Liver (tissue), 8 donors: ENCODE measurements at regions not wholly inside any gene's neighbourhood (a gene's known extent, or its start where the extent isn't known, plus 50 kb on each side); places are given as distances from the start of the nearest gene placed in this dataset.
A peak's percentile ranks its signal among the peaks of the same experiment; 100 is the strongest.

Experiments
- DNase-seq: peaks from one replicate; pipeline ENCODE4 v3.0.0-alpha.2; 2017; ENCODE audit warnings: low spot score
- H3K27ac ChIP-seq, 2 donors: one replicate each; pipeline ENCODE4 v1.7.0; 2013; ENCODE audit warnings: inconsistent platforms in 2 of 2, low read length in 2 of 2, control low read depth in 1 of 2, low read depth in 1 of 2, mild to moderate bottlenecking in 1 of 2
- H3K27me3 ChIP-seq, 4 donors: one replicate each; pipeline versions ENCODE4 v1.6.1 to v1.7.0; 2013; ENCODE audit warnings: low read length in 3 of 4, inconsistent platforms in 1 of 4, mild to moderate bottlenecking in 1 of 4, moderate library complexity in 1 of 4; ENCODE audit not compliant: control insufficient read depth in 4 of 4, insufficient read depth in 4 of 4
- H3K36me3 ChIP-seq, 4 donors: one replicate each; pipeline versions ENCODE4 v1.6.1 to v1.7.0; 2013; ENCODE audit warnings: low read length in 3 of 4, mild to moderate bottlenecking in 3 of 4, low read depth in 1 of 4, moderate library complexity in 1 of 4; ENCODE audit not compliant: control insufficient read depth in 4 of 4, insufficient read depth in 3 of 4
- H3K4me1 ChIP-seq, 4 donors: one replicate each; pipeline versions ENCODE4 v1.6.1 to v1.7.0; 2013; ENCODE audit warnings: low read length in 3 of 4, mild to moderate bottlenecking in 3 of 4, moderate library complexity in 1 of 4; ENCODE audit not compliant: control insufficient read depth in 4 of 4, insufficient read depth in 4 of 4
- H3K4me3 ChIP-seq, 3 donors: one replicate each; pipeline versions ENCODE4 v1.6.1 to v1.7.0; 2013; ENCODE audit warnings: low read length in 3 of 3, control low read depth in 1 of 3, low read depth in 1 of 3, mild to moderate bottlenecking in 1 of 3
- H3K9ac ChIP-seq, 2 donors: one replicate each; pipeline ENCODE4 v1.7.0; 2013; ENCODE audit warnings: low read length in 2 of 2, mild to moderate bottlenecking in 2 of 2, moderate library complexity in 2 of 2, control low read depth in 1 of 2, low read depth in 1 of 2
- H3K9me3 ChIP-seq, 4 donors: one replicate each; pipeline versions ENCODE4 v1.6.1 to v1.7.0; 2013; ENCODE audit warnings: low read length in 3 of 4; ENCODE audit not compliant: control insufficient read depth in 4 of 4
- EGR1 ChIP-seq, 2 donors: IDR thresholded peaks; 2 replicates each; pipeline ENCODE4 v1.6.1; 2016 to 2018; ENCODE audit warnings: antibody characterized with exemption in 2 of 2, low read depth in 2 of 2
- FOXA1 ChIP-seq: IDR thresholded peaks from 2 replicates; pipeline ENCODE4 v1.6.1; 2016; ENCODE audit warnings: antibody characterized with exemption
- FOXA2 ChIP-seq: IDR thresholded peaks from 2 replicates; pipeline ENCODE4 v1.6.1; 2016; ENCODE audit warnings: antibody characterized with exemption
- GABPA ChIP-seq, 2 donors: IDR thresholded peaks in 1 of 2; conservative IDR thresholded peaks in 1 of 2; 2 replicates each; pipeline ENCODE4 v1.6.1; 2016; ENCODE audit warnings: antibody characterized with exemption in 2 of 2, mild to moderate bottlenecking in 1 of 2, moderate library complexity in 1 of 2
- HNF4A ChIP-seq, 2 donors: conservative IDR thresholded peaks; 2 replicates each; pipeline ENCODE4 v1.6.1; 2016; ENCODE audit warnings: antibody characterized with exemption in 2 of 2, mild to moderate bottlenecking in 2 of 2
- HNF4G ChIP-seq: IDR thresholded peaks from 2 replicates; pipeline ENCODE4 v1.6.1; 2016; ENCODE audit warnings: antibody characterized with exemption
- MAX ChIP-seq: IDR thresholded peaks from 2 replicates; pipeline ENCODE4 v1.6.1; 2016; ENCODE audit warnings: antibody characterized with exemption
- NR2F2 ChIP-seq: IDR thresholded peaks from 2 replicates; pipeline ENCODE4 v1.6.1; 2016; ENCODE audit warnings: antibody characterized with exemption
- RAD21 ChIP-seq, 2 donors: IDR thresholded peaks; 2 replicates each; pipeline ENCODE4 v1.6.1; 2016; ENCODE audit warnings: antibody characterized with exemption in 2 of 2, mild to moderate bottlenecking in 2 of 2
- RXRA ChIP-seq, 2 donors: IDR thresholded peaks; 2 replicates each; pipeline ENCODE4 v1.6.1; 2017 to 2018; ENCODE audit warnings: antibody characterized with exemption in 2 of 2, mild to moderate bottlenecking in 1 of 2
- SP1 ChIP-seq: IDR thresholded peaks from 2 replicates; pipeline ENCODE4 v1.6.1; 2018; ENCODE audit warnings: antibody characterized with exemption, mild to moderate bottlenecking
- YY1 ChIP-seq: IDR thresholded peaks from 2 replicates; pipeline ENCODE4 v1.6.1; 2016; ENCODE audit warnings: antibody characterized with exemption, mild to moderate bottlenecking
- WGBS: extraction: QIAGEN DNeasy Blood & Tissue Kit; methylation state at CpG from one replicate; pipeline ENCODE4 v1.1.7; 2013; 5-methylcytosine and 5-hydroxymethylcytosine counted together
- TF ChIP-seq, protein P1 (sequence below): fragments of 150-350 bp; IDR thresholded peaks from 2 replicates; pipeline ENCODE4 v1.5.1; 2017; ENCODE audit warnings: improper control_type of control experiment, low read depth, low read length; ENCODE audit not compliant: missing input control
- donor health status: healthy.
- donor health status: healthy.
- donor health status: healthy.
- donor health status: healthy.
- donor health status: healthy.

- H3K9ac ChIP-seq, result no peak overlapping the region
Observed at GRCh38 chr7:106420210-106420609, 135.4 kb upstream of the NAMPT start.

DNA sequence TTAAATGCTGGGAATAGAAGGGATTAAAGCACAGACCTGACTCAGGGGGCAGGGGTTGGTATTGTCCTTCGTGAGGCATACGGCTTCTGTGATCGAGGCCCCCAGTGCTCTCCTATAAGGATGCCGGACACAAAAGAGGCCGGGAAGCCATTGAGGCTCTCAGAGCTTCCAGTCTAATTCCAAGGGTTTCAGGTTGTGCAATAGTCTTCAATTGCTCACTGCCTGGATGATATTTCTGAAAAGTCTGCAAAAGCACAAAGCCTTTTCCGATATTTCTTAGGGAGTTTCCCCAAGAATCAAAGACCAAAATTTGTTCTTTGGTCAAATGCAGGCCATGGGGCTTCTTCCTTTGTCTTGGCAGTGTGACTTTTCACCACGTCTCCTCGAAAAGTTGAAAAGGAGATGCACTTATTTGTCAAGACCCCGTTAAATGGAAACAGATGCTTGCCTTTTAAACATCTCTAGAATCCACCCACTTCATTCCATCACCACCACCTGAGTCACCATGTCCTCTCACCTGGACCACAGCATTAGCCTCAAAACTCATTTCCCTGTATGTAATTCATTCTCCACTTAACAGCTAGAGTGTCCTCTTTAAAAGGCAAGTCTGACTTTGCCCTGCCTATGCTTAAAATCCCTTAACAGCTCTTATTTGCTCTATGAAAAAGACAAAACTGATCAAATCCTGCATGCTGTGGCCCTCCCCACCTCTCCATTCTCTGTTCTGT is 134.8 kb upstream of the NAMPT start:
- Histone ChIP-seq H3K9ac (no peak overlapping the region), H3K27ac (no peak overlapping the region), H3K27me3 (no peaks in the 10 kb centered on the region), H3K9me3 (no peaks in the 10 kb centered on the region), H3K4me1 (peaks cover 7 to 27% (median 11%) of the 10 kb centered on the region in 4 donors), H3K4me3 (no peak overlapping the region), H3K36me3 (no peaks in the 10 kb centered on the region)
- no peak for DNase-seq
- TF ChIP-seq RXRA (IDR thresholded peaks at IDR 0.05), result no peak
- WGBS, result 97% methylated on average over 9 of the region's 9 CpGs

More at GRCh38 chr7:106420210-106420609, 135.4 kb upstream of the NAMPT start:
- no peaks in the 10 kb centered on the region for H3K27me3 ChIP-seq
- H3K36me3 ChIP-seq, result no peaks in the 10 kb centered on the region
- no peak overlapping the region for H3K4me3 ChIP-seq
- H3K27ac ChIP-seq, result peak overlapping the region in 1 of 2 donors; percentile 84
- no peaks in the 10 kb centered on the region for H3K9me3 ChIP-seq
- DNase-seq, result no peak
- H3K4me1 ChIP-seq, result peaks cover 7 to 28% (median 10%) of the 10 kb centered on the region in 4 donors
- TF ChIP-seq RAD21 (IDR thresholded peaks at IDR 0.05) (no peak), RXRA (IDR thresholded peaks at IDR 0.05) (no peak), YY1 (no peak), HNF4G (no peak), FOXA2 (no peak), NR2F2 (no peak), EGR1 (IDR thresholded peaks at IDR 0.05; ENCODE audit: low read depth in 2 of 2) (no peak), HNF4A (conservative IDR thresholded peaks at IDR 0.05) (no peak), FOXA1 (no peak), SP1 (no peak)
- WGBS, result 93% methylated on average over 2 of the region's 2 CpGs

GRCh38 chr7:106418526-106418925 is 133.7 kb upstream of the NAMPT start:
- Histone ChIP-seq H3K27ac (peak overlapping the region; percentile 85 to 93), H3K9me3 (no peaks in the 10 kb centered on the region), H3K4me3 (no peak overlapping the region), H3K27me3 (no peaks in the 10 kb centered on the region), H3K4me1 (peaks cover 4 to 27% (median 6%) of the 10 kb centered on the region in 4 donors), H3K9ac (peak overlapping the region in 1 of 2 donors; percentile 55), H3K36me3 (no peaks in the 10 kb centered on the region)
- DNase-seq, result no peak
- WGBS, result 87% methylated on average over 2 of the region's 2 CpGs
- TF ChIP-seq FOXA1 (no peak), MAX (no peak), GABPA (IDR thresholded peaks at IDR 0.05 in 1 of 2, conservative IDR thresholded peaks at IDR 0.05 in 1 of 2) (no peak), EGR1 (IDR thresholded peaks at IDR 0.05; ENCODE audit: low read depth in 2 of 2) (no peak), HNF4G (no peak), RAD21 (IDR thresholded peaks at IDR 0.05) (no peak), RXRA (IDR thresholded peaks at IDR 0.05) (peak in 1 of 2 donors; percentile 6)
- TF ChIP-seq, protein P1, sequence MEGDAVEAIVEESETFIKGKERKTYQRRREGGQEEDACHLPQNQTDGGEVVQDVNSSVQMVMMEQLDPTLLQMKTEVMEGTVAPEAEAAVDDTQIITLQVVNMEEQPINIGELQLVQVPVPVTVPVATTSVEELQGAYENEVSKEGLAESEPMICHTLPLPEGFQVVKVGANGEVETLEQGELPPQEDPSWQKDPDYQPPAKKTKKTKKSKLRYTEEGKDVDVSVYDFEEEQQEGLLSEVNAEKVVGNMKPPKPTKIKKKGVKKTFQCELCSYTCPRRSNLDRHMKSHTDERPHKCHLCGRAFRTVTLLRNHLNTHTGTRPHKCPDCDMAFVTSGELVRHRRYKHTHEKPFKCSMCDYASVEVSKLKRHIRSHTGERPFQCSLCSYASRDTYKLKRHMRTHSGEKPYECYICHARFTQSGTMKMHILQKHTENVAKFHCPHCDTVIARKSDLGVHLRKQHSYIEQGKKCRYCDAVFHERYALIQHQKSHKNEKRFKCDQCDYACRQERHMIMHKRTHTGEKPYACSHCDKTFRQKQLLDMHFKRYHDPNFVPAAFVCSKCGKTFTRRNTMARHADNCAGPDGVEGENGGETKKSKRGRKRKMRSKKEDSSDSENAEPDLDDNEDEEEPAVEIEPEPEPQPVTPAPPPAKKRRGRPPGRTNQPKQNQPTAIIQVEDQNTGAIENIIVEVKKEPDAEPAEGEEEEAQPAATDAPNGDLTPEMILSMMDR, result no peak
